K562 (cell line): ENCODE measurements at regions not wholly inside any gene's neighbourhood (a gene's known extent, or its start where the extent isn't known, plus 50 kb on each side); places are given as distances from the start of the nearest gene placed in this dataset.

Experiments used
- ATAC-seq: fragments of 200-7000 bp; cut with Tn5 transposase; 3 replicates; pipeline ENCODE4 v1.9.1; 2020; ENCODE audit warnings: moderate library complexity
- BruUV-seq: library from RNA; stranded (reverse); fragments of 400-500 nt; replicated peaks from 2 replicates; lab custom pipeline; 2021; lab: Mats Ljungman, UMichigan
- CTCF ChIA-PET: fragments of 300-600 bp; formaldehyde crosslinking; extraction: SDS; loops from one replicate; lab custom pipeline; 2021; ENCODE audit warnings: low intra/inter-chr PET ratio; lab: Yijun Ruan, JAX
- POLR2A ChIA-PET: fragments of 300-600, 350-650 bp; sonication (Branson Sonifier 250); formaldehyde crosslinking; extraction: SDS; loops from one replicate; lab custom pipeline; 2021; ENCODE audit warnings: antibody characterized with exemption, inconsistent platforms; lab: Yijun Ruan, JAX
- DNase-seq, 4 experiments: peaks; one replicate each; pipeline versions ENCODE4 v3.0.0 to v3.0.0-alpha.2; 2011 to 2018; ENCODE audit warnings: low spot score in 3 of 4, mixed read lengths in 3 of 4; ENCODE audit errors: extremely low read depth in 1 of 4
- FAIRE-seq: peaks from 2 replicates; lab custom pipeline; 2011; peaks lifted over from hg19 to GRCh38; lab: Jason Lieb, UNC
- H2AFZ ChIP-seq: 2 replicates; pipeline ENCODE4 v1.6.0; 2011; ENCODE audit warnings: low read depth, low read length, control low read depth, inconsistent platforms
- H3K27ac ChIP-seq: fragments of 200-600 bp; 3 replicates; pipeline ENCODE4 v1.8.0; 2011; ENCODE audit warnings: low read depth, mild to moderate bottlenecking, control low read depth, inconsistent platforms, low read length, moderate library complexity, mixed read lengths; ENCODE audit errors: extremely low read depth
- H3K27me3 ChIP-seq, 2 experiments: fragments of 300-600 bp in 1 of 2; 2 replicates in 1 of 2; 3 replicates in 1 of 2; pipeline versions ENCODE4 v1.6.0 to v1.8.0; 2011; ENCODE audit warnings: inconsistent platforms in 2 of 2, low read length in 2 of 2, mild to moderate bottlenecking in 1 of 2, mixed read lengths in 1 of 2, moderate library complexity in 1 of 2; ENCODE audit not compliant: control insufficient read depth in 2 of 2, insufficient read depth in 2 of 2
- H3K36me3 ChIP-seq: fragments of 300-600 bp; 3 replicates; pipeline ENCODE4 v1.8.0; 2011; ENCODE audit warnings: mild to moderate bottlenecking, low read length, inconsistent platforms; ENCODE audit not compliant: control insufficient read depth, insufficient read depth
- H3K4me1 ChIP-seq, 2 experiments: fragments of 200-600 bp in 1 of 2; replicated peaks in 1 of 2; 2 replicates in 1 of 2; 3 replicates in 1 of 2; pipeline versions ENCODE4 v1.5.1 to v1.8.0; 2011; ENCODE audit warnings: inconsistent platforms in 2 of 2, low read length in 2 of 2, mild to moderate bottlenecking in 1 of 2, mixed read lengths in 1 of 2, moderate library complexity in 1 of 2; ENCODE audit not compliant: control insufficient read depth in 2 of 2, insufficient read depth in 2 of 2
- H3K4me2 ChIP-seq: 2 replicates; pipeline ENCODE4 v1.6.1; 2011; ENCODE audit warnings: low read length, control low read depth, inconsistent platforms, mixed read lengths; ENCODE audit not compliant: insufficient read depth
- H3K4me3 ChIP-seq: fragments of 200-600 bp; sonication (generic), shearing (Covaris generic); 2 replicates; pipeline ENCODE4 v1.5.1; 2016; ENCODE audit warnings: control low read depth, inconsistent platforms
- H3K79me2 ChIP-seq: fragments of 200-600 bp; 3 replicates; pipeline ENCODE4 v1.8.0; 2011; ENCODE audit warnings: low read length, inconsistent platforms; ENCODE audit not compliant: control insufficient read depth, insufficient read depth
- H3K9ac ChIP-seq, 2 experiments: 2 replicates each; pipeline versions ENCODE4 v1.6.0 to v1.6.1; 2011; ENCODE audit warnings: low read depth in 2 of 2, low read length in 2 of 2, control low read depth in 1 of 2, inconsistent platforms in 1 of 2, mild to moderate bottlenecking in 1 of 2, mixed read lengths in 1 of 2; ENCODE audit not compliant: insufficient read depth in 1 of 2
- H3K9me1 ChIP-seq: one replicate; pipeline ENCODE4 v1.6.0; 2011; ENCODE audit warnings: inconsistent platforms, mild to moderate bottlenecking, low read length, moderate library complexity; ENCODE audit not compliant: control insufficient read depth, insufficient read depth
- H3K9me3 ChIP-seq: replicated peaks from 2 replicates; pipeline ENCODE4 v1.5.1; 2011; ENCODE audit warnings: low read depth, low read length, inconsistent platforms; ENCODE audit not compliant: control insufficient read depth, insufficient read depth
- H4K20me1 ChIP-seq: replicated peaks from 2 replicates; pipeline ENCODE4 v1.6.1; 2011; ENCODE audit warnings: low read length, inconsistent platforms, mixed read lengths; ENCODE audit not compliant: control insufficient read depth, insufficient read depth
- CBX8 ChIP-seq: fragments of 200-600 bp; sonication (generic); IDR thresholded peaks from 2 replicates; pipeline ENCODE4 v1.6.1; 2012; ENCODE audit warnings: borderline replicate concordance, mixed run types, low read depth, mild to moderate bottlenecking, moderate library complexity, mixed read lengths, low read length, control low read depth, inconsistent platforms; ENCODE audit not compliant: poor library complexity, severe bottlenecking; ENCODE audit errors: extremely low read depth
- CTBP1 ChIP-seq: fragments of 450-650 bp; IDR thresholded peaks from 2 replicates; pipeline ENCODE4 v1.6.1; 2016; ENCODE audit warnings: borderline replicate concordance
- NR3C1 ChIP-seq: sonication (generic); formaldehyde crosslinking; IDR thresholded peaks from 2 replicates; pipeline ENCODE4 v1.8.1; 2022; ENCODE audit warnings: missing genetic modification reagents
- PURB ChIP-seq: sonication (generic); formaldehyde crosslinking; IDR thresholded peaks from 2 replicates; pipeline ENCODE4 v1.9.0; 2021; ENCODE audit warnings: low read depth, mild to moderate bottlenecking, missing genetic modification reagents
- STAG1 ChIP-seq: sonication (generic); formaldehyde crosslinking; IDR thresholded peaks from 2 replicates; pipeline ENCODE4 v1.5.0; 2020; ENCODE audit warnings: missing genetic modification reagents, borderline replicate concordance
- TAL1 ChIP-seq: fragments of 450-650 bp; IDR thresholded peaks from 2 replicates; pipeline ENCODE4 v1.6.1; 2016; ENCODE audit warnings: mild to moderate bottlenecking
- WHSC1 ChIP-seq: IDR thresholded peaks from one replicate; pipeline ENCODE4 v1.6.1; 2012; ENCODE audit warnings: low read length, control low read depth, inconsistent platforms
- XRCC5 ChIP-seq: fragments of 200-400 bp; formaldehyde crosslinking; IDR thresholded peaks from 2 replicates; pipeline ENCODE4 v1.6.1; 2017; ENCODE audit warnings: low read depth, mild to moderate bottlenecking, low read length
- ZFP1 ChIP-seq: fragments of 450-650 bp; formaldehyde crosslinking; IDR thresholded peaks from 2 replicates; pipeline ENCODE4 v1.4.0; 2020; ENCODE audit warnings: mild to moderate bottlenecking, mixed read lengths
- ZNF274 ChIP-seq: IDR thresholded peaks from 2 replicates; pipeline ENCODE4 v1.6.1; 2011; ENCODE audit warnings: low read depth, mild to moderate bottlenecking, low read length, moderate library complexity, borderline replicate concordance
- ZNF583 ChIP-seq: fragments of 250-450 bp; sonication (Bioruptor Pico); IDR thresholded peaks from 2 replicates; pipeline ENCODE4 v1.4.0; 2020
- ZNF76 ChIP-seq: fragments of 250-450 bp; sonication (Bioruptor Pico); IDR thresholded peaks from 2 replicates; pipeline ENCODE4 v1.4.0; 2020; ENCODE audit warnings: mild to moderate bottlenecking, moderate library complexity, borderline replicate concordance
- ZNF830 ChIP-seq: fragments of 250-450 bp; sonication (Bioruptor Pico); IDR thresholded peaks from 2 replicates; pipeline ENCODE4 v1.5.0; 2021; ENCODE audit warnings: mild to moderate bottlenecking
- WGBS: fragments of 100-300 bp; shearing (Covaris generic); methylation state at CpG from one replicate; pipeline ENCODE4 v1.1.6; 2016; ENCODE audit warnings: low coverage, mixed read lengths; ENCODE audit not compliant: insufficient coverage; ENCODE audit errors: missing lambda C conversion rate; 5-methylcytosine and 5-hydroxymethylcytosine counted together
- in situ Hi-C: fragments of 300-500 bp; cut with MboI; formaldehyde crosslinking; loops from 4 replicates; pipeline ENCODE4 v1.15.0; 2018; ENCODE audit warnings: inconsistent platforms, mixed read lengths
- intact Hi-C: fragments of 100-400 bp; cut with micrococcal nuclease; formaldehyde crosslinking; loops from 2 replicates; pipeline ENCODE4 v1.14.2; 2022
- TF ChIP-seq, protein P1 (sequence below): fragments of 250-450 bp; sonication (Bioruptor Pico); IDR thresholded peaks from 2 replicates; pipeline ENCODE4 v1.9.0; 2021; ENCODE audit warnings: mild to moderate bottlenecking, inconsistent platforms
- TF ChIP-seq, protein P2 (sequence below), 3 experiments: fragments of 200-800 bp in 1 of 3; fragments of 250-450 bp in 1 of 3; fragments of 450-650 bp in 1 of 3; sonication (Bioruptor Pico) in 1 of 3; sonication (Bioruptor generic) in 1 of 3; formaldehyde crosslinking in 1 of 3; IDR thresholded peaks; 2 replicates each; pipeline versions ENCODE4 v1.6.1 to v1.8.0; 2016 to 2022; ENCODE audit warnings: mild to moderate bottlenecking in 2 of 3, missing genetic modification characterization in 2 of 3, missing compliant biosample characterization in 1 of 3, moderate library complexity in 1 of 3
- TF ChIP-seq, protein P3 (sequence below): fragments of 200-800 bp; sonication (Bioruptor generic); IDR thresholded peaks from 2 replicates; pipeline ENCODE4 v1.6.1; 2017; ENCODE audit warnings: missing genetic modification characterization, missing compliant biosample characterization

DNA sequence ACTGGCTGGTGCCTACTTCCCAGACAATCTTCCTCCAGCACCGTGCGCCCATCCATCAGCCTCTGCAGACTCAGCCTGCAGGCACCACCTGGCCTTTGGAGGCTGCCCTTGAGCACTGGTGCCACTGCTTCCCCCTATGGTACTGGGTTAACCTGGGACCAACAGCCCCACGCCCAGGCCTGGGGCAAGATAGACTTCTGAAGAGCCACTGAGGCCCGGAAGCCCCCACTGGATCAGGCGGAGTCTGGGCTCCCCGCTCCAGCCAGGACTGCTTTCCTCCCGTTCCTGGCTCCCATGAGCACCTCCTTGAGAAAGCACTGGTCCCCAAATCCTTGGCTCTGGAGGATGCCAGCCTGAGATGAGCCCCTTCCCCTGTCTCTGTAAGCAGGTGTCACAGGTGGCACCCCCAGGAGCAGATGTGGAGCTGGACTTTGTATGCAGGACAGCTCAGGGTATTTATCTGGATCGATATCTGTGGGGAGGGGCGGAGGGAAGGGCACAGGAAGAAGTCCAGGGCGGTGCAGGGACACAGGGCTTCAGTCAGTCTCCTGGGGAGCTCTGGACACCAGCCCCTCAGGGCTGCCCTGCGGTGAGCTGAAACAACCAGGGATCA lies 206.5 kb upstream of the PPP2R2D start:
- Histone ChIP-seq H3K36me3 (no peaks in the 10 kb centered on the region), H3K79me2 (no peaks in the 10 kb centered on the region), H3K9me3 (no peaks in the 10 kb centered on the region), H3K27ac (no peak overlapping the region), H3K4me1 (no peaks in the 10 kb centered on the region), H4K20me1 (no peaks in the 10 kb centered on the region), H2AFZ (no peak overlapping the region), H3K9me1 (no peaks in the 10 kb centered on the region), H3K4me2 (no peak overlapping the region), H3K4me3 (no peak overlapping the region), H3K9ac (no peak overlapping the region), H3K27me3 (no peaks in the 10 kb centered on the region; a peak in 2 of 5 replicates)
- POLR2A ChIA-PET = no interaction called here
- in situ Hi-C loops = no loop called here
- ATAC-seq = no peak
- 0% methylated on average over 6 of the region's 11 CpGs for WGBS
- CTCF ChIA-PET = no interaction called here
- intact Hi-C loops = no loop called here
- DNase-seq = no peak
- no TSS peak for BruUV-seq
- FAIRE-seq = no peak
- TF ChIP-seq ZNF76 (CRISPR knock-in tag) (no peak), TAL1 (no peak), ZNF830 (CRISPR knock-in tag) (no peak), ZNF583 (CRISPR knock-in tag) (no peak), NR3C1 (CRISPR knock-in tag) (no peak), XRCC5 (no peak), ZFP1 (CRISPR knock-in tag) (no peak), CTBP1 (no peak), PURB (CRISPR knock-in tag) (no peak), ZNF274 (no peak), STAG1 (CRISPR knock-in tag) (no peak), WHSC1 (no peak), CBX8 (no peak)
- TF ChIP-seq, protein P1, sequence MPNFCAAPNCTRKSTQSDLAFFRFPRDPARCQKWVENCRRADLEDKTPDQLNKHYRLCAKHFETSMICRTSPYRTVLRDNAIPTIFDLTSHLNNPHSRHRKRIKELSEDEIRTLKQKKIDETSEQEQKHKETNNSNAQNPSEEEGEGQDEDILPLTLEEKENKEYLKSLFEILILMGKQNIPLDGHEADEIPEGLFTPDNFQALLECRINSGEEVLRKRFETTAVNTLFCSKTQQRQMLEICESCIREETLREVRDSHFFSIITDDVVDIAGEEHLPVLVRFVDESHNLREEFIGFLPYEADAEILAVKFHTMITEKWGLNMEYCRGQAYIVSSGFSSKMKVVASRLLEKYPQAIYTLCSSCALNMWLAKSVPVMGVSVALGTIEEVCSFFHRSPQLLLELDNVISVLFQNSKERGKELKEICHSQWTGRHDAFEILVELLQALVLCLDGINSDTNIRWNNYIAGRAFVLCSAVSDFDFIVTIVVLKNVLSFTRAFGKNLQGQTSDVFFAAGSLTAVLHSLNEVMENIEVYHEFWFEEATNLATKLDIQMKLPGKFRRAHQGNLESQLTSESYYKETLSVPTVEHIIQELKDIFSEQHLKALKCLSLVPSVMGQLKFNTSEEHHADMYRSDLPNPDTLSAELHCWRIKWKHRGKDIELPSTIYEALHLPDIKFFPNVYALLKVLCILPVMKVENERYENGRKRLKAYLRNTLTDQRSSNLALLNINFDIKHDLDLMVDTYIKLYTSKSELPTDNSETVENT (CRISPR knock-in tag) = no peak
- TF ChIP-seq, protein P2, sequence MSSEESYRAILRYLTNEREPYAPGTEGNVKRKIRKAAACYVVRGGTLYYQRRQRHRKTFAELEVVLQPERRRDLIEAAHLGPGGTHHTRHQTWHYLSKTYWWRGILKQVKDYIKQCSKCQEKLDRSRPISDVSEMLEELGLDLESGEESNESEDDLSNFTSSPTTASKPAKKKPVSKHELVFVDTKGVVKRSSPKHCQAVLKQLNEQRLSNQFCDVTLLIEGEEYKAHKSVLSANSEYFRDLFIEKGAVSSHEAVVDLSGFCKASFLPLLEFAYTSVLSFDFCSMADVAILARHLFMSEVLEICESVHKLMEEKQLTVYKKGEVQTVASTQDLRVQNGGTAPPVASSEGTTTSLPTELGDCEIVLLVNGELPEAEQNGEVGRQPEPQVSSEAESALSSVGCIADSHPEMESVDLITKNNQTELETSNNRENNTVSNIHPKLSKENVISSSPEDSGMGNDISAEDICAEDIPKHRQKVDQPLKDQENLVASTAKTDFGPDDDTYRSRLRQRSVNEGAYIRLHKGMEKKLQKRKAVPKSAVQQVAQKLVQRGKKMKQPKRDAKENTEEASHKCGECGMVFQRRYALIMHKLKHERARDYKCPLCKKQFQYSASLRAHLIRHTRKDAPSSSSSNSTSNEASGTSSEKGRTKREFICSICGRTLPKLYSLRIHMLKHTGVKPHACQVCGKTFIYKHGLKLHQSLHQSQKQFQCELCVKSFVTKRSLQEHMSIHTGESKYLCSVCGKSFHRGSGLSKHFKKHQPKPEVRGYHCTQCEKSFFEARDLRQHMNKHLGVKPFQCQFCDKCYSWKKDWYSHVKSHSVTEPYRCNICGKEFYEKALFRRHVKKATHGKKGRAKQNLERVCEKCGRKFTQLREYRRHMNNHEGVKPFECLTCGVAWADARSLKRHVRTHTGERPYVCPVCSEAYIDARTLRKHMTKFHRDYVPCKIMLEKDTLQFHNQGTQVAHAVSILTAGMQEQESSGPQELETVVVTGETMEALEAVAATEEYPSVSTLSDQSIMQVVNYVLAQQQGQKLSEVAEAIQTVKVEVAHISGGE (CRISPR knock-in tag; IDR thresholded peaks at IDR 0.05) = no peak
- TF ChIP-seq, protein P3, sequence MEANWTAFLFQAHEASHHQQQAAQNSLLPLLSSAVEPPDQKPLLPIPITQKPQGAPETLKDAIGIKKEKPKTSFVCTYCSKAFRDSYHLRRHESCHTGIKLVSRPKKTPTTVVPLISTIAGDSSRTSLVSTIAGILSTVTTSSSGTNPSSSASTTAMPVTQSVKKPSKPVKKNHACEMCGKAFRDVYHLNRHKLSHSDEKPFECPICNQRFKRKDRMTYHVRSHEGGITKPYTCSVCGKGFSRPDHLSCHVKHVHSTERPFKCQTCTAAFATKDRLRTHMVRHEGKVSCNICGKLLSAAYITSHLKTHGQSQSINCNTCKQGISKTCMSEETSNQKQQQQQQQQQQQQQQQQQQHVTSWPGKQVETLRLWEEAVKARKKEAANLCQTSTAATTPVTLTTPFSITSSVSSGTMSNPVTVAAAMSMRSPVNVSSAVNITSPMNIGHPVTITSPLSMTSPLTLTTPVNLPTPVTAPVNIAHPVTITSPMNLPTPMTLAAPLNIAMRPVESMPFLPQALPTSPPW (CRISPR knock-in tag) = no peak
